HCT116 (cell line): ENCODE measurements at regions not wholly inside any gene's neighbourhood (a gene's known extent, or its start where the extent isn't known, plus 50 kb on each side); places are given as distances from the start of the nearest gene placed in this dataset.

Experiments
- ATAC-seq: fragments of 200-7000 bp; cut with Tn5 transposase; 2 replicates; pipeline ENCODE4 v1.9.1; 2020; ENCODE audit warnings: mild to moderate bottlenecking, moderate library complexity
- BruUV-seq: library from RNA; stranded (reverse); fragments of 400-500 nt; replicated peaks from 2 replicates; lab custom pipeline; 2021; lab: Mats Ljungman, UMichigan
- CTCF ChIA-PET: fragments of 300-600 bp; sonication (Branson Sonifier 250); formaldehyde crosslinking; loops from one replicate; lab custom pipeline; 2021; ENCODE audit warnings: antibody characterized with exemption; lab: Charles Lee
- POLR2A ChIA-PET: fragments of 300-600, 350-600 bp; sonication (Branson Sonifier 250); formaldehyde crosslinking; loops from one replicate; lab custom pipeline; 2021; ENCODE audit warnings: antibody characterized with exemption; lab: Charles Lee
- RAD21 ChIA-PET, 2 experiments: fragments of 300-600 bp; sonication (Branson Sonifier 250); formaldehyde crosslinking; loops; one replicate each; lab custom pipeline; 2023; ENCODE audit warnings: low total read pairs in 2 of 2; ENCODE audit not compliant: uncharacterized antibody in 2 of 2, unreplicated experiment in 2 of 2, low non-redundant PET in 1 of 2; lab: Charles Lee
- DNase-seq: peaks from one replicate; pipeline ENCODE4 v3.0.0-alpha.2; 2010; ENCODE audit warnings: low read depth, low spot score
- H2AFZ ChIP-seq: fragments of 200-600 bp; shearing (Covaris generic), sonication (generic); 2 replicates; pipeline ENCODE4 v1.6.1; 2017; ENCODE audit warnings: low read depth, mixed run types, mixed read lengths, antibody characterized with exemption, low read length; ENCODE audit not compliant: poor library complexity, severe bottlenecking
- H3K27ac ChIP-seq: 2 replicates; pipeline ENCODE4 v1.5.1; 2012; ENCODE audit warnings: low read depth, low read length
- H3K27me3 ChIP-seq: fragments of 200-600 bp; sonication (generic); 2 replicates; pipeline ENCODE4 v1.6.1; 2016; ENCODE audit warnings: mixed run types, low read length, mixed read lengths; ENCODE audit not compliant: insufficient read depth
- H3K36me3 ChIP-seq, 2 experiments: fragments of 200-500 bp in 1 of 2; fragments of 200-600 bp in 1 of 2; sonication (Bioruptor generic) in 1 of 2; sonication (generic) in 1 of 2; 2 replicates each; pipeline versions ENCODE4 v1.5.1 to v1.6.1; 2014 to 2016; ENCODE audit warnings: low read length in 2 of 2, inconsistent platforms in 1 of 2, mixed read lengths in 1 of 2, mixed run types in 1 of 2; ENCODE audit not compliant: insufficient read depth in 2 of 2, control insufficient read depth in 1 of 2
- H3K4me1 ChIP-seq, 2 experiments: fragments of 200-600 bp in 1 of 2; sonication (generic) in 1 of 2; 2 replicates each; pipeline versions ENCODE4 v1.5.1 to v1.6.1; 2012 to 2017; ENCODE audit warnings: low read length in 2 of 2, inconsistent platforms in 1 of 2, mild to moderate bottlenecking in 1 of 2, mixed read lengths in 1 of 2, mixed run types in 1 of 2, moderate library complexity in 1 of 2; ENCODE audit not compliant: insufficient read depth in 2 of 2, control insufficient read depth in 1 of 2
- H3K4me2 ChIP-seq: fragments of 200-600 bp; sonication (generic); 2 replicates; pipeline ENCODE4 v1.6.1; 2017; ENCODE audit warnings: mixed run types, low read length, mixed read lengths
- H3K4me3 ChIP-seq, 2 experiments: fragments of 200-600 bp in 1 of 2; sonication (generic) in 1 of 2; replicated peaks in 1 of 2; 2 replicates each; pipeline ENCODE4 v1.5.1; 2011 to 2016; ENCODE audit warnings: low read length in 2 of 2, control low read depth in 1 of 2, low read depth in 1 of 2, mild to moderate bottlenecking in 1 of 2, mixed read lengths in 1 of 2, mixed run types in 1 of 2
- H3K79me2 ChIP-seq: fragments of 200-600 bp; sonication (generic); 2 replicates; pipeline ENCODE4 v1.6.1; 2017; ENCODE audit warnings: mild to moderate bottlenecking, mixed run types, low read length, moderate library complexity, mixed read lengths; ENCODE audit not compliant: insufficient read depth
- H3K9ac ChIP-seq: fragments of 200-600 bp; sonication (generic); 2 replicates; pipeline ENCODE4 v1.6.1; 2016; ENCODE audit warnings: low read length, mixed read lengths
- H3K9me2 ChIP-seq: fragments of 200-600 bp; sonication (generic), shearing (Covaris generic); 2 replicates; pipeline ENCODE4 v1.6.1; 2017; ENCODE audit warnings: mixed run types, mild to moderate bottlenecking, moderate library complexity; ENCODE audit not compliant: insufficient read depth
- H3K9me3 ChIP-seq, 2 experiments: fragments of 200-500 bp in 1 of 2; fragments of 200-600 bp in 1 of 2; sonication (Bioruptor generic) in 1 of 2; sonication (generic) in 1 of 2; 2 replicates each; pipeline ENCODE4 v1.6.1; 2014 to 2017; ENCODE audit warnings: low read length in 2 of 2, mixed read lengths in 2 of 2, inconsistent platforms in 1 of 2, low read depth in 1 of 2, mild to moderate bottlenecking in 1 of 2, mixed run types in 1 of 2, moderate library complexity in 1 of 2; ENCODE audit not compliant: control insufficient read depth in 1 of 2, insufficient read depth in 1 of 2
- H4K20me1 ChIP-seq: fragments of 200-600 bp; sonication (generic), shearing (Covaris generic); 2 replicates; pipeline ENCODE4 v1.6.1; 2017; ENCODE audit warnings: mixed run types, mild to moderate bottlenecking, moderate library complexity; ENCODE audit not compliant: insufficient read depth
- CBX3 ChIP-seq: IDR thresholded peaks from 2 replicates; pipeline ENCODE4 v1.6.1; 2012; ENCODE audit warnings: low read depth
- EGR1 ChIP-seq: IDR thresholded peaks from 2 replicates; pipeline ENCODE4 v1.6.1; 2012; ENCODE audit warnings: low read depth
- EZH2phosphoT487 ChIP-seq: fragments of 200-600 bp; IDR thresholded peaks from 2 replicates; pipeline ENCODE4 v1.6.1; 2018; ENCODE audit warnings: antibody characterized with exemption, borderline replicate concordance
- POLR2A ChIP-seq: IDR thresholded peaks from 2 replicates; pipeline ENCODE4 v1.7.0; 2011; ENCODE audit warnings: borderline replicate concordance; ENCODE audit not compliant: insufficient read depth, insufficient read length; ENCODE audit errors: extremely low read depth
- RAD21 ChIP-seq: IDR thresholded peaks from 2 replicates; pipeline ENCODE4 v1.6.1; 2012; ENCODE audit warnings: low read depth, mild to moderate bottlenecking
- SRF ChIP-seq: IDR thresholded peaks from 2 replicates; pipeline ENCODE4 v1.6.1; 2012; ENCODE audit warnings: low read depth
- YY1 ChIP-seq: IDR thresholded peaks from 2 replicates; pipeline ENCODE4 v1.6.1; 2011; ENCODE audit warnings: low read length, low read depth, moderate library complexity, mild to moderate bottlenecking; ENCODE audit not compliant: insufficient replicate concordance; ENCODE audit errors: extremely low read depth
- ZNF274 ChIP-seq: fragments of 200-500 bp; sonication (Bioruptor generic); IDR thresholded peaks from 2 replicates; pipeline ENCODE4 v1.6.1; 2014; ENCODE audit warnings: mild to moderate bottlenecking, low read depth, low read length, inconsistent platforms
- intact Hi-C: fragments of 100-400 bp; cut with micrococcal nuclease; formaldehyde crosslinking; loops from 2 replicates; pipeline ENCODE4 v1.10.0; 2022
- TF ChIP-seq, protein P1 (sequence below): IDR thresholded peaks from 2 replicates; pipeline ENCODE4 v1.6.1; 2011; ENCODE audit warnings: mild to moderate bottlenecking, low read length, moderate library complexity; ENCODE audit not compliant: insufficient replicate concordance; ENCODE audit errors: extremely low read depth
- TF ChIP-seq, protein P2 (sequence below): IDR thresholded peaks from 2 replicates; pipeline ENCODE4 v1.6.1; 2012
- TF ChIP-seq, protein P3 (sequence below): IDR thresholded peaks from 2 replicates; pipeline ENCODE4 v1.6.1; 2012; ENCODE audit warnings: low read depth

- intact Hi-C loops = no loop called here
- Histone ChIP-seq H3K4me1 (no peaks in the 10 kb centered on the region), H3K4me3 (no peak overlapping the region), H2AFZ (no peak overlapping the region), H3K79me2 (no peaks in the 10 kb centered on the region), H3K9me2 (no peaks in the 10 kb centered on the region), H4K20me1 (no peaks in the 10 kb centered on the region), H3K9me3 (no peaks in the 10 kb centered on the region), H3K27ac (no peak overlapping the region), H3K27me3 (peaks cover 46% of the 10 kb centered on the region), H3K4me2 (no peak overlapping the region), H3K9ac (no peak overlapping the region), H3K36me3 (no peaks in the 10 kb centered on the region)
- ATAC-seq = no peak
- CTCF ChIA-PET = no interaction called here
- POLR2A ChIA-PET = no interaction called here
- RAD21 ChIA-PET = no interaction called here
- no TSS peak for BruUV-seq
- no peak for DNase-seq
- TF ChIP-seq POLR2A = no peak
- no peak for TF ChIP-seq YY1
- TF ChIP-seq, protein P1, sequence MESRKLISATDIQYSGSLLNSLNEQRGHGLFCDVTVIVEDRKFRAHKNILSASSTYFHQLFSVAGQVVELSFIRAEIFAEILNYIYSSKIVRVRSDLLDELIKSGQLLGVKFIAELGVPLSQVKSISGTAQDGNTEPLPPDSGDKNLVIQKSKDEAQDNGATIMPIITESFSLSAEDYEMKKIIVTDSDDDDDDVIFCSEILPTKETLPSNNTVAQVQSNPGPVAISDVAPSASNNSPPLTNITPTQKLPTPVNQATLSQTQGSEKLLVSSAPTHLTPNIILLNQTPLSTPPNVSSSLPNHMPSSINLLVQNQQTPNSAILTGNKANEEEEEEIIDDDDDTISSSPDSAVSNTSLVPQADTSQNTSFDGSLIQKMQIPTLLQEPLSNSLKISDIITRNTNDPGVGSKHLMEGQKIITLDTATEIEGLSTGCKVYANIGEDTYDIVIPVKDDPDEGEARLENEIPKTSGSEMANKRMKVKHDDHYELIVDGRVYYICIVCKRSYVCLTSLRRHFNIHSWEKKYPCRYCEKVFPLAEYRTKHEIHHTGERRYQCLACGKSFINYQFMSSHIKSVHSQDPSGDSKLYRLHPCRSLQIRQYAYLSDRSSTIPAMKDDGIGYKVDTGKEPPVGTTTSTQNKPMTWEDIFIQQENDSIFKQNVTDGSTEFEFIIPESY = no peak
- TF ChIP-seq CBX3 = no peak
- TF ChIP-seq, protein P2, sequence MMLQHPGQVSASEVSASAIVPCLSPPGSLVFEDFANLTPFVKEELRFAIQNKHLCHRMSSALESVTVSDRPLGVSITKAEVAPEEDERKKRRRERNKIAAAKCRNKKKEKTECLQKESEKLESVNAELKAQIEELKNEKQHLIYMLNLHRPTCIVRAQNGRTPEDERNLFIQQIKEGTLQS = no peak
- no peak for TF ChIP-seq EGR1
- no peak for TF ChIP-seq RAD21
- no peak for TF ChIP-seq EZH2phosphoT487
- TF ChIP-seq, protein P3, sequence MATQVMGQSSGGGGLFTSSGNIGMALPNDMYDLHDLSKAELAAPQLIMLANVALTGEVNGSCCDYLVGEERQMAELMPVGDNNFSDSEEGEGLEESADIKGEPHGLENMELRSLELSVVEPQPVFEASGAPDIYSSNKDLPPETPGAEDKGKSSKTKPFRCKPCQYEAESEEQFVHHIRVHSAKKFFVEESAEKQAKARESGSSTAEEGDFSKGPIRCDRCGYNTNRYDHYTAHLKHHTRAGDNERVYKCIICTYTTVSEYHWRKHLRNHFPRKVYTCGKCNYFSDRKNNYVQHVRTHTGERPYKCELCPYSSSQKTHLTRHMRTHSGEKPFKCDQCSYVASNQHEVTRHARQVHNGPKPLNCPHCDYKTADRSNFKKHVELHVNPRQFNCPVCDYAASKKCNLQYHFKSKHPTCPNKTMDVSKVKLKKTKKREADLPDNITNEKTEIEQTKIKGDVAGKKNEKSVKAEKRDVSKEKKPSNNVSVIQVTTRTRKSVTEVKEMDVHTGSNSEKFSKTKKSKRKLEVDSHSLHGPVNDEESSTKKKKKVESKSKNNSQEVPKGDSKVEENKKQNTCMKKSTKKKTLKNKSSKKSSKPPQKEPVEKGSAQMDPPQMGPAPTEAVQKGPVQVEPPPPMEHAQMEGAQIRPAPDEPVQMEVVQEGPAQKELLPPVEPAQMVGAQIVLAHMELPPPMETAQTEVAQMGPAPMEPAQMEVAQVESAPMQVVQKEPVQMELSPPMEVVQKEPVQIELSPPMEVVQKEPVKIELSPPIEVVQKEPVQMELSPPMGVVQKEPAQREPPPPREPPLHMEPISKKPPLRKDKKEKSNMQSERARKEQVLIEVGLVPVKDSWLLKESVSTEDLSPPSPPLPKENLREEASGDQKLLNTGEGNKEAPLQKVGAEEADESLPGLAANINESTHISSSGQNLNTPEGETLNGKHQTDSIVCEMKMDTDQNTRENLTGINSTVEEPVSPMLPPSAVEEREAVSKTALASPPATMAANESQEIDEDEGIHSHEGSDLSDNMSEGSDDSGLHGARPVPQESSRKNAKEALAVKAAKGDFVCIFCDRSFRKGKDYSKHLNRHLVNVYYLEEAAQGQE = no peak
- no peak for TF ChIP-seq SRF
- no peak for TF ChIP-seq ZNF274
Observed at GRCh38 chr10:16386855-16387254, 50.0 kb upstream of the PTER start.
